ENCODE measurements at regions not wholly inside any gene's neighbourhood (a gene's known extent, or its start where the extent isn't known, plus 50 kb on each side); places are given as distances from the start of the nearest gene placed in this dataset.
"Not testable (repeated sequence)": the region's sequence is repeated elsewhere in the genome, so short reads cannot be mapped to it uniquely, and the experiment has no call there.

GRCh38 chr14:97944380-97944779 lies 1147.2 kb downstream of the VRK1 start:
- DNase-seq (ENCODE audit: low spot score) = no peak

GRCh38 chr14:97945631-97946030 lies 1148.4 kb downstream of the VRK1 start:
- no peak for DNase-seq (ENCODE audit: low spot score)

- DNase-seq (ENCODE audit: low spot score) = no peak
Observed at GRCh38 chr14:97946240-97946639, 1149.1 kb downstream of the VRK1 start.

GRCh38 chr14:97946641-97947040 lies 1149.5 kb downstream of the VRK1 start:
- DNase-seq (ENCODE audit: low spot score) = no peak

- DNase-seq (ENCODE audit: low spot score) = no peak
Observed at GRCh38 chr14:97948841-97949240, 1151.7 kb downstream of the VRK1 start.

- DNase-seq (ENCODE audit: low spot score) = no peak
Observed at GRCh38 chr14:97956581-97957340, 1159.6 kb downstream of the VRK1 start.

GRCh38 chr14:97959251-97959650 lies 1162.1 kb downstream of the VRK1 start:
- DNase-seq (ENCODE audit: low spot score) = no peak

GRCh38 chr14:97960436-97960835 lies 1163.3 kb downstream of the VRK1 start:
- no peak for DNase-seq (ENCODE audit: low spot score)

GRCh38 chr14:97970222-97970621 lies 1173.0 kb downstream of the VRK1 start:
- DNase-seq (ENCODE audit: low spot score) = no peak

GRCh38 chr14:97975216-97975615 lies 1178.0 kb downstream of the VRK1 start:
- DNase-seq (ENCODE audit: low spot score) = no peak

GRCh38 chr14:97975962-97976361 lies 1178.8 kb downstream of the VRK1 start:
- no peak for DNase-seq (ENCODE audit: low spot score)

GRCh38 chr14:97976861-97977260 lies 1179.7 kb downstream of the VRK1 start:
- no peak for DNase-seq (ENCODE audit: low spot score)

- DNase-seq (ENCODE audit: low spot score) = peak; percentile 52
Observed at GRCh38 chr14:97977651-97978261, 1180.6 kb downstream of the VRK1 start.

- peak; percentile 68 for DNase-seq (ENCODE audit: low spot score)
Observed at GRCh38 chr14:97978341-97978740, 1181.2 kb downstream of the VRK1 start.

GRCh38 chr14:97993508-97994019 lies 1196.4 kb downstream of the VRK1 start:
- DNase-seq (ENCODE audit: low spot score) = no peak

GRCh38 chr14:97994020-97994531 lies 1196.9 kb downstream of the VRK1 start:
- no peak for DNase-seq (ENCODE audit: low spot score)

GRCh38 chr14:97995038-97995437 lies 1197.9 kb downstream of the VRK1 start:
- no peak for DNase-seq (ENCODE audit: low spot score)

- no peak for DNase-seq (ENCODE audit: low spot score)
Observed at GRCh38 chr14:97995531-97995930, 1198.3 kb downstream of the VRK1 start.

- no peak for DNase-seq (ENCODE audit: low spot score)
Observed at GRCh38 chr14:98006008-98006407, 1208.8 kb downstream of the VRK1 start.

- no peak for DNase-seq (ENCODE audit: low spot score)
Observed at GRCh38 chr14:98008381-98009113, 1211.4 kb downstream of the VRK1 start.

GRCh38 chr14:98009177-98009576 lies 1212.0 kb downstream of the VRK1 start:
- DNase-seq (ENCODE audit: low spot score) = not testable (repeated sequence)

- DNase-seq (ENCODE audit: low spot score) = no peak
Observed at GRCh38 chr14:98010784-98011183, 1213.6 kb downstream of the VRK1 start.
